HG03097 (cell line): ENCODE measurements at regions not wholly inside any gene's neighbourhood (a gene's known extent, or its start where the extent isn't known, plus 50 kb on each side); places are given as distances from the start of the nearest gene placed in this dataset.

Experiments
- ATAC-seq: cut with Tn5 transposase; IDR thresholded peaks from one replicate; pipeline ENCODE4 v1.9.1; 2021; ENCODE audit not compliant: unreplicated experiment, low FRiP score

DNA sequence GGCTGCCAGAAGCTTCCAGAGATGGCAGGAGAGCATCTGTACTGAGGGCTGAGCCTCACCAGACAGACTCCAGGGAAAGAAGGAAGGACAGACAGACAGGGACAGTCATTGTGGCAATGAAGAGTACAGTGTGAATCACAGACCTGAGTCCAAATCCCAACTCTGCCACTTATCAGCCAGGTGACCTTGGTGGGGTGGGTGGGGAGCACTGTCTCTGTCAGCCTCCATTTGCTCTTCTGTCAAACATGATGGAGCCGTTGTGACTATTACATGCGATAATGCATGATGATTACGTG, 85.9 kb upstream of the FSTL4 start:
- ATAC-seq: no peak

DNA sequence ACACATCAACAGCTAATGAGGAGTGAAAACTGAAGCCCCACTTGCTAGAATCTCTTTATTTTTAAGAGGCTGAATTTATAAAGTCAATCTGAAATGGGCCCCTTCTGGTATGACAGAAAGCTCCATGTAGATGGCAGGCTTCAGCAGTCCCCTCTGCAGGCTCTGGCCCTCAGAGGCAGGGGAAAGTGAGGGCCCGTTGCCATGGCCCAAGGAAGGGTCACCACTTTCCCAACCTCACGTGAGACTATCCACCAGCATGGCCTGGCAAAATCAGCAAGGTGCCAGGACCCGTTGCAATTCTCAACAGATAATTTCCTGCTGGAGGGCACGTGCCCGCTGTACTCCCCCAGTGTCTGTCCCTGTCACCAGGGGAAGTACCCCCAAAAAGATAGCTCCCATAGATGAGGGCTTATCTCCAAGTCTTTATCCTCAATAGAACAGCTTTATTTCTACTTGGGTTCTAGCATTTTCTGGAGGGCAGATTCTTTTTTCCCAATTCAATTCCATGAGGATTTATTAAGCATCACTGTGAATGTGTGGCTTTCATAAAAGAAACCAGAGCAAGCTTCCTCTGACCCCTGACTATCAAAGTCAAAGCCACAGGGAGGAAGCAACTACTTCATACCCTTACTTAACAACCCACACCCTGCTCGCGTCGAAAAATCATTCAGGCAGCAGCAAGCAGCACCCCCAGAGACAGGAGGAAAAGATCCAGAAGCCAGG, 85.4 kb upstream of the FSTL4 start:
- no peak for ATAC-seq

DNA sequence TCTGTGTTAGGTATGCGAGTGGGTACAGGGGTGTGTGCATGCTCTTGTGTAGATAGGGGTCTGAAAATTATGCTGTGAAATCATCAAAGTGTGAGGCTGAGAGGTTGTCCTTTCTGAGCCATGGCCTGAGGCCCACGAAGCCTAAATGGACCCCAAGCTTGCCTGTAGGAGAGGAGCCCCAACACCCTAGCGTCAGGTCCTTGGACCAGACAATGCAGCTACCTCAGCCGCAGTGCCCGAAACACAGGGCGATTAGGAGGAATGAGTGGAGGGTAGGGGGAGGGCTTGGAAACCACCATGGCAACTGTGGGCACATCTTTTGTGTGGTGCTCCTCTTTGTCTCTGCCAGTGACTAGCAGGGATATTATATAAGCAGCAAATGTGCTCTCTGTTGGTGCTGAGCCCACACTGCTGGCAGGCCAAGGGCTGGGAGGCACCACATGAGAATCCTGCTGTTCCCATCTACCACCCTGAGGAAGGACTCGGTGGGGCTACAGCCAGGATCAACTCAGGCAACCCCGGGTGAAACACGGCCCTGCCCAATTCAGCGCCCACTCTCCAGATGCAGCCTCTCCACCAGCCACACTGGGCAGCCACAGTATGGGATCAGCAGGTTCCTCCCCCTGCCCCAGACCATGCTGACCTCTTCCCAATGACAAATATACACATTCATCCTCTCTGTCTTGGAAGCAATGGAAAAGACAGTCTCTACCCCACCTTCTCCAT, 84.6 kb upstream of the FSTL4 start:
- ATAC-seq: no peak

DNA sequence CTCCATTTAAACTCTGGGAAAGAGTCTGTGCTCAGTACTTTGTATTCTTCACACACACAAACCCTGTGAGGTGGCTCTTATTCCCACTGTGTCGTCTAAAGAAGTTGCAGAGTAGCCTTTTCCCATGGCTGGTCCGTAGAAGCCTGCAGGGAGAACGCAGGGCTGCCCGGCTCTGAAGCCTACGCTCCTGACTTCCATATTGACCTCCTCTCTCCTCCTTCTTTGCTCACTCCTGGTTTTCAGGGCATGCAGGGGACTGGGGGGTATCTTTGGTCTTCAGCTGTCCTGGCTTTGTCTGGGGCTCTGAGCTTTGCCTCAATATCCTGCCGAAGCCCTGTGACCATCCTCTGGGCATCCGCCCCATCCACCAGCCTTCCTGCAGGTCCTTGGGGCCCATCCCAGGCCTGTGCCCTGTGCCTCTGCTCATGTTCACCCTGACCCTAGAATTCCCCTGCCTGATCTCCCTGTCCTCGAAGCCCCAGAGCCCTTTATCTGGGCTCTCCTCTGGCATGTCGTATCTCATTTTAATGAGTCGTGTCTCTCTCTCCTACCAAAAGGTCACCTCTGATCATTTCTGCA, 83.8 kb upstream of the FSTL4 start:
- ATAC-seq: no peak

DNA sequence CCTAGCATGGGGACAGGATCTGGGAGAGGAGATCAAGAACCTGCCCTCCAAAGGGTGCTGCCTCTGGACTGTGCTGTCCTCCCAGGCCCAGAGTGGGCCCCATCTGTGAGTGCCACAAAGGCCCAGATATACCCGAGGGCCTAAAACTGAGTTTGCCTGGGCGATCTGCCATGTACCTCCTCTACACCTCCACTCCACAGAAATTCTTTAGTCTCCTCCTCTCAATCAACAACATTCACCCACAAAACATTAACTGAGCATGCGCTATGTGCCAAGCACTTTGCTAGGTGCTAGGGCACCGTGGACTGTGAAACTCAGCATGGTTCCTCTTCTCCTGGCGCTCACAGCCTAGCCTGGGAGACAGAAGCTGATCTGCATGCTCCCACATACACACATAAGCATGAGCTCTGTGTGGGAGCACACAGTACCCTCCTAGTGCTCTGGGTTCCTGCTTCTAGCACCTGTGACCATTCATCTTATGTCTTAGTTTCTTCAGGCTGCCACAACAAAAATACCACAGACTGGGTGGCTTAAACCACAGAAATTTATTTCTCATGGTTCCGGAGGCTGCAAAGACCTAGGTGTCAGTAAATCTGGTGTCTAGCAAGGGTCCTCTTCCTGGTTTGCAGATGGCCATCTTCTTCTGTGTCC, 82.0 kb upstream of the FSTL4 start:
- no peak for ATAC-seq

DNA sequence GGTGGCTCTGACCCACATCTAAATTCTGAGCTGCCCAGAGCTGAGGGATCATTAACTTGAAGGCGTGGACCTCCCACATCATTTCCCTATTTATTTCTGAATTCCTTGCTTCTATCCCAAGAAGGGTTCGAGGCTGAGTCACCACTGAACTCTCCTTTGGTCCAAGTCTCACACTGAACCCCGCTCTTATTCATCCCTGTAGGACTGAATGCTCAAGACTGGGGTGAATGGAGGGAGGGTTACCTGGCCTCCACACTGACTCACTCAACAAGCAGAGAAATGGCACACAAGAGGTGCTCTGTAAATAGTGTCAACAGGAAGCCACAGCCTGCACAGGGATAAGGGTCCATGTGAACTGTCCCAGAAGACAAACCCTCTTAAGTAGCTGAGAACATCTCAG, 79.1 kb upstream of the FSTL4 start:
- no peak for ATAC-seq

DNA sequence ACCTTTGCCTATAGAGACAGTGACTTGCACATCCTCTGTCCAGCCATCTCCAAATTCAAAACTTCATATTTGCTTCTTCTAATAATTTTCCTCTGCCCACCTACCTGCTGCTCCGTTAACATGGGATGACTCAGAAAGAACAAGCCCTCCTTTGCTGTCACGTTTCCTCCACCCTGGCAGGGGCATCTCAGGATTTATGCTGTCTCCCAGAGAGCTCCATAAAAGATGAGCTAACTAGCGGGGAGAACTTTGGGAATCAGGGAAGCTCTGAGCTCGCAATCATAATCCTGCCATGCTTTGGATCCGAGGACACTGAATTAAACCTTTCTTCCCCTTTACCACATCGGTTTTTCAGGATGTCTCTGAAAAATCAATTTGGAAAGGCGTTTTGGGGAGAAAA, 78.4 kb upstream of the FSTL4 start:
- ATAC-seq: no peak

DNA sequence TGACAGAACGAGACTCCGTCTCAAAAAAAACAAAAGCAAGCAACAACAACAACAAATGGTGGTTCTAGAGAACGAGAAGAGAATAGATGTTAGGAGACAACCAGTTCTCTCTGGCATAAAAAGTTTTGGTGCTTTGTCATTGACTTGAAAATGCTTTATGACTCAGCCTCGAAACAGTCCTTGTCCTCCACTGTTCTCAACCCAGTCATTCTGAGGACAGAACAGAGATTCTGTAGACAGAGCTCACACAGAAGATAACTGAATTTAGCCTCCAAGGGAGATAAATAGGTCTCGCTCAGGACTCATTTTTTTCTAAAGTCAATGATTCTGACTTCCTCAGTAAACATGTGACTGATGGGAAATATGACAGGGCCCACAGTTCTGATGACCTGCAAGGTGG, 76.0 kb upstream of the FSTL4 start:
- no peak for ATAC-seq

DNA sequence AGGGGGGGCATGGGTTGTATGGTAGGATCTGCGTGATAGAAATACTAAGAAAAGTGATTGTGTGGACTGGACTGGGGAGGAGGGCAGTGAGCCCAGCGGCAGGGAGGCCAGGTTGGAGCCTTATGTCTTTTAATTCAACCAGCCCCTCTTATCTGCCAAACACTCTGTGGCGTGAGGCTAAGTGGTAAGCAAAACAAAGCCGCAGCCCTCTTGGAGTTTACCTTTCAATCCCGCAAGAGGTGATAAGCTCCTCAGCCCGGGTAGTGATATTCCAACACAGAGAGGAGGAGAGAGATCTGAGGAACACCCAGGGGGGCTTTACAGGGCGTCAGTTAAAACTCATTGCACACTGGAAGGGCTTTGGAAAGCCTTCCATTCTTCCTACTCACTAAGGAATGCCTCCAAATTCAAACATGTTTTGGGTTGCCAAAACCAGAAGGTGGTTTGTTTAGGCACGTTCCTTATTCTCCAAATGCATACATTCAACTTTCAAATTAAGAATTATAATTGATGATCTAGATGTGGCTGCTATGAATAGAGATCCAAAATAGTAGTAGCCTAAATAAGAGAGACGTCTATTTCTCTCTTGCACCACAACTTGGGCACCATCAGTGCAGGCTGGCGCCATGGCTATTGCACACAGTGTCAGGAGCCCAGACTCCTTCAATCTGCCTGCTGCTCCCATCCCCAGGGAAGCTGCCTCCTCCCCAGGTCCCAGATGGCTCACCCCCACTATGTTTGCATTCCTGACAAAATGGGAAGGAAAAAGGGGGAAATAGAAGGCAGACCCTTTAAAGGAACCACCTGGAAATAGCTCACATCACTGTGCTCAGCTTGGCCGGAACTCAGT, 75.1 kb upstream of the FSTL4 start:
- ATAC-seq: no peak

DNA sequence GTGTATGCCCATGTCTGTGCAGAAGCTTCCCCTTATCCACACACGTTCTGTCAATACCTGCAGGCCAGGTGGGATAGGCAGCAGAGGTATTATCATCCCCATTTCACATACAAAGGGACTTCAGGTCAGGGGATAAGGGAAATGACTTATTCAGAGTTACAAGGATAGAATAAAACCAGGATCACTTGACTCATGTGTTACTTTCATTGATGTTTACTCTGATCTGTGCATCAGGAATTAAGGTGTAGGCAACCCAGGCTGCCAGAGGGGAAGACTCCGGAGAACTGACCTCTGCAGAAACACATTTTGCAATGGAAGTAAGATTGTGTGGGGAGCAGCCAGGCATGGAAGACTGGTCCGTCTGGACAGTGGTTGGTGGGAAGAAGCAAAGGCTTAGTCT, 74.2 kb upstream of the FSTL4 start:
- no peak for ATAC-seq

DNA sequence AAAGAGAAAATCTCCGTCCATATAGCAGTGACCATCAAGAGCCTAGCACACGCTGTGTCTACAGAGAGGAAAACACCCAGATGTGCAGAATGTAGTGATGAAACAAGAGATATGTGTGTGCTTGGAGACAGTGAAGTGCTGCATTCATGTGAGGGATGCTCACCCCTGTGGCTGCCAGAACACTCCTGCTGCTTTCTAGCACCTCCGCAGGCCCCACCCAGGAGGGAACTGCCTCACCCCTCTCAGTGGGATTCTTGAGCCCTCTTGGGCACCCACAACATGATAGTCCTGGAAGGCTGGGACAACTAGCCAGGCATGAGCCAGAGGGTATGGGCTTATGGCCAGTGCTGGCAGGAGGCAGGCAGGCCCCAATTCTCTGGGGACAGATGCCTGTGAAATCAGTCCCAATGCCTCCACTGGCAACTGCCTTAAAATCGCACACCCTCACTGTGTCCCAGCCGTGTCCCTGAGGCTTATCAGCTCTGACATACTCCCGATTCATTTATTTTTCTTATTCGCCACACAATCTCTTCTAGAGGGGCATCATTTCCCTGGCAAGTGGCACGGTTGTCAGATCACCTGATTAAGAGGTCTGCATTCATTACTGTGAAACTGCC, 73.2 kb upstream of the FSTL4 start:
- no peak for ATAC-seq

DNA sequence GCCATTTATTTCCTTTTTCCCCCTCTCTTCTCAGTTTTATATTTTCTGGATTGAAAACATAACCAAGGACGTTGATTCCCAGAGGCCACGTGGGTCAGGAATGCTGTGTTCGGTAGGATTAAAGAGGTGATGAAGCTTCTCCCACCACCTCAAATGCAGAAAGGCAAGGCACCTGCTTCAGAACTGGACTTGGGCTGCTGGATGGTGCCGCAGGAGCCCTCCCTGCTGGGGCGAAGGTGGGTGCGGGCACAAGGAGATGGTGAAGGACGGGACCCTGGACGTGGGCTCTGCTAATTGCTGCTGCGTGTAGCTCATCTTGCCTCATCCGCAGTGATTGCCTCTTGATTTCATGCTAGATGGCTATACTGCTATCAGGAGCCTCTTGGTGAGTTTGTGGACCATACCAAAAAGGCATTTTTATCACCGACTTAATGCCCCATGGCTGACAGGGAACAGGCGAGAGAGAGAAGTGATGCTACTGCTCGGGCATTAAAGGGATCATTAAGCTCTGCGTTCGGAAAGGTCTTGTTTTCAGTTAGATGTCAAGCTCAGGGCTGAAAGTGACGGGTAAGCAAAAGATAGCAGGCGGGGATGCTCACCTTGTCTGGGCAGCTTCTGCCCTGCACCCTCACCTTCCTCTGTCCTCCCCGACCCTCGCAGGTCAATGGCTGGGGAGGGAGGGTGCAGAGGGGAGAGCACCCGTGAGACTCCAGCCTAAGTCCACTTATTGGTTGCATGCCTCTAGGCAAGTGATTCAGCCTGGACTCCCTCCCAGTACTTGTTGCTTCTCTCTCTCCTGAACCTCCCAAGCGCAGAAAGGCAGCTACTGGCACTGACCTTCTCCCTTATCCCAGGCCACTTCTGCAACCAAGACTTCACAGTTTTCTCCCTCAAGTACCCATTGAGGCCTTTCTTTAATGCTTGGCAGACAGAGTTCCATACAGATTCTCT, 71.6 kb upstream of the FSTL4 start:
- ATAC-seq: no peak

DNA sequence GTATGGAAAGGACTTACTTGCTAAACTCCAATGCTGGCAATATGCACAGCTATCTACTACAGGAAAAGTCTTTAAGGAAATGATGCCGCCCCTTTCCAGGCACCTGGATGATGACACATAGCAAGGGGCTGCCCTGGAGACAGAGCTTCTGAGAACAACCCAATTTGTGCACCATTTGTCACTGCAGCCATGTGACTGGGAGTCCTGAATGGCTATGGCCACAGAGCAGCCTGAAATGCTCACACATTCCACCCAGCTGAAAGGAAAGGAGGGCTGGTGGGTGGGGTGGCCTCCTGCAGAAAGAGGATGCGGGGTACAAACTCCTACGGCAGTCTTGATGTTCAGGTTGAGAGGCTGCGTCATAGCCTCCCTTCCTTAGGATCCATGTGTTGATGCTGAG, 70.1 kb upstream of the FSTL4 start:
- ATAC-seq: no peak

DNA sequence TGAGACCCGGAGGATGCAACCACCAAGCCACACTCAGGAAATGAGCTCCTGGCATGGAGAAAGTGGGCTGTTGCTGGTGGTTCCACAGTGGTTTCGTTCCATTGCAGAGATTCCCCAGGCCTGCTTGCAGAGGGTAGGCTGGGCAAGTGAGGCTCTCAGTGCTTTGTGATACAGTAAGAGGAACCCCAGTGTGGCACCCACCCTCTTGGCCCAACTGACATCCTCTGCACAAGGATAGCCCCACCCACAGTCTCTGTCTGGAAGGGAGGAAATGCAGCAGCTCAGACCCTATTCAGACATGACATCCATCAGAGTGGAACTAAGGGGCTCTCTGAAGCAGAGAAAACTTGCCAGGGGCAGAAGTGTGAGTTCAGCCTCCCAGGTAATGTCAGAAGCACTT, 69.6 kb upstream of the FSTL4 start:
- ATAC-seq: no peak

DNA sequence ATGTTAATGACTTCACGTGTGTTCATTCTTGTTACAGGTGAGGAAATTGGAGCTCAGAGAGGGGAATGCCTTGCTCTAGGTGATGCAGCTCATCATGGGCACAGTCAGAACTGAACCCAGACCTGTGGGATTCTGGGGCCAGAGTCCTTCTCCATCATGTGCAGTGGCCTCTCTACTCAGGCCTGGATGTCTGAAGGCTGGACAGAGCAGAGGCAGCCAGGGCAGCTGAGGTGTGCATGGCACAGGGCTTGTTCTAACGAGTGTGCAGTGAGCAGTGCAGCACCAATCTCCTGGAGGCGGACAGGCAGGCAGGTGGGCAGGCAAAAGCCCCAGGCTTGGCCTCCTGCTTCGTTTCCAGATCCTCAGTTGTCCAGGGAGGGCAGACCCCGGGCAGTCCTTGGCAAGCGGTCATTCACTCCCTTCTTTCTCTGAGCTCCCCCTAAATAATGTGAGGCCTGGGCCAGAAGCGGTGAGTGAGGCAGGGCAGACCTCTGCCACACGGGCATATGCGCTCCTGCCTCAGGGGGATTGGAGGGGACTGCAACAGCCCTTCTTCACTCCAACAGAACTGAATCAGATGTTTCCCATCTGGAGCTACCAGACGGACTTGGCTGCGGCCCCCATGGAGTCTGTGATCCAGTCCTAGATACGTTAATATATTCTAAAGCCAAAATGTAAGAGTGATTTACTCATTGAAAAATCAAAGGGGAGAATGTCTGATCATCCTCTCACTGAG, 68.7 kb upstream of the FSTL4 start:
- ATAC-seq: no peak

DNA sequence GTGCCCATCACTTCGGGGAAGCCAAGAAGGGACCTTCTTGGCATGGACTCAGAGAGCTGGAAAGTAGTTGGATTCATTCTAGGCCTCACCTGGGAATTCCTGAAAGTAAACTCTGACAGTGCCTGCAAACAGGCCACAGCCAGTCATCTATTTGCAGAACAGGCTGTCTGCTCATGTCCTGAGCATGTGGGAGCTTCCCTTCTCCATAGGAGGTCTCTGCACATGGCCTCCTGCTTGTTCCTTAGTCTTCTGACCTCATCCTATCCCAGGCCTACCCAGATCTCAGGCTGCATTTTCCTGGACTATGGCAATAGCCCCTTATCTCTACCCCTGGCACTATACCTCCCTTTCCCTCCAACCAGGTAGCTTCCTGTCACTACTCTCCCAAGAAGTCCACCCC, 67.2 kb upstream of the FSTL4 start:
- no peak for ATAC-seq

DNA sequence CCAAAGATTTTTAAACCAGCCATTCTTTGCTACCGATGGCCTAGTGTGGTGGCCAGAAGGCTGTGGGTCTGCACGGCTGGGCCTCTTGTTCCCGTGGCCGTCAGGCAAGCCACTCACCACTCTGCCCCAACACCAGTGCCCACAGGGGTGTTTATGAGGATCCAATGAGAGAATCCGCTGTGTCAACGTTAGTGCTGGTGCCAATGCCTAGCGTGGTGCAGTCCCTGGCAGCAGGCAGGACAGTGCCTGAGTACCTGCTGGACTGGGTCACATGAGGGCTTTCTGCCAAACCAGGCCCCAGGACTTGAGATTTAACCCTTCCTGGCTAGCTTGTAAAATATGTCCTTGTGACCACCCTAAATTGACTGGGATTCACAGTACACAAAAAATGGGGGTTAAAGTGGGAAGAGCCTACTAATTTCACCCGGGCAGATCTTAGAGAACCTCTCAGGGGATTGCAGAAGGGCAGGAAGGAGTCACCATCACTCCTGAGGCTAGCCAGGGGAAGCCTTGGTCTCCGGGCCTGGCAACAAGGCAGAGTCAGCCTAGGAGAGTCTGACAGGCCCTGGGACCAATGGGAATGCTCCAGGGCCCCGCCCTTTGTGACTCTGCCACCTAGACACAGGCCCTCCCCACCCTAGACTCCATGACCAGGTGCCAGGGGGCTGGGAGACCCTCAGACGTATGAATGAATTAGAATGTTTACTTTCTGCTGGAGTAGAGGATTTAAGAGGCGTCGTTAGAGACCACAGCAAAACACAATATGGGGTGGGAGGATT, 63.2 kb upstream of the FSTL4 start:
- ATAC-seq: no peak

DNA sequence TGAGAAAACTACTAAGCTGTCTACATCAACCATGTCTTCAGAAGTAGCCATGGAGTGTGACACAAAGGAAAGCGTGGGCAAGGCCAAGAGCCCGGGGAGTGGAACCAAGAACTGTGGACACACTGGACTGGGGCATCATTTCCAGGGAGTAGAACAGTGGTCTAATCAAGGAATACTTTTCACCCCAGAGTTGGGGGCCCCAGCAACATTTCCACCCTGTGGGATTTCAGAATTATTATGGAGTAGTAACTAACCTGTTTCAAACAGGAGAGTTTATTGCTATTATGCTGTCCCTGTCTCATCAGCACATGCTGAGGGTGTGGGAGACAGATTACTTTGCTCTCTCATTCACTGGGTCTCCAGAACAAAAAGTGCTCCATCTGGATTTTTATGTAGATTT, 58.0 kb upstream of the FSTL4 start:
- no peak for ATAC-seq
